Ishikawa (cell line): ENCODE measurements at regions not wholly inside any gene's neighbourhood (a gene's known extent, or its start where the extent isn't known, plus 50 kb on each side); places are given as distances from the start of the nearest gene placed in this dataset.

Source experiments
- TAF1 ChIP-seq: IDR thresholded peaks from 2 replicates; pipeline ENCODE4 v1.6.1; 2012; ENCODE audit warnings: low read depth, mild to moderate bottlenecking
- TF ChIP-seq, protein P1 (sequence below): IDR thresholded peaks from 2 replicates; pipeline ENCODE4 v1.6.1; 2012; ENCODE audit warnings: low read depth, mild to moderate bottlenecking

DNA sequence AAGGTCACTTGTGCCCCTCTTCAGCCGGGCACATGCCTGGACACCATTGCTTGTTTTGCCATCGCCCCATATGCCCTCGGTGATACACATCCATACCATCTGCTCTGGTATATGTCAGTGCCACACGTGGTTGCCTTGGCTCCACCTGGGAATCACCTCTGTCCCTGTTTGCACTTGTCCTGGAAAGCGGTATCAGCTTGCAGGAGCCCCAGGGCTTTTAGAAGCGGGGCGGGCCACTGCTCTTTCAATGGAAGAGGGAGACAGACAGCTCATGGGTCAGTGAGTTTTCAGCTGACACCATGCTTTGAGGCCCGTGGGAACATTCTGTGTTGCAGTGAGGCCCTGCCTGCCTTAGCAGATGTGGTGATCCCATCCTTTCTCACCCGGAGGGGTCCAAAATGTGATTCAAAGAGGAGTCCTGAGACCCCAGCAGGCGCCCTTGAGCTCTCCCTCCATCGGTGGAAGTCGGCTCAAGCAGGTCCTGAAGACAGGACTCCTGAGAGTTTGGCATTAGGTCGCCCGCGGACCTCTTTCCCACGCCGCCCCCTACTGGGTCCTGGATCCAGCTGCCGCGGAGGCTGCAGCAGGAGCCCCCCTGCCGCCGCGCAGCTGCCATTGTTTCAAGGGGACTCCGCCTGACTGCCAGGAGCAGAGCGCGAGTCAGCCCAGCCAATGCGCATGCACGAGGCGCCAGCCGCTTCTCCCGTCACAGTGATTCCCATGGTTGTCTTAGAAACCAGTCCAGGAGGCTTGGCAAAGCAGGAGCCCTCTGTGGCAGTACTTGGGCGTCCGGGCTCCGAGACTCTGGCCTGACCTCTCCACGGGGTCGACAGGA, 773.2 kb upstream of the ALG10B start:
- TF ChIP-seq, protein P1, sequence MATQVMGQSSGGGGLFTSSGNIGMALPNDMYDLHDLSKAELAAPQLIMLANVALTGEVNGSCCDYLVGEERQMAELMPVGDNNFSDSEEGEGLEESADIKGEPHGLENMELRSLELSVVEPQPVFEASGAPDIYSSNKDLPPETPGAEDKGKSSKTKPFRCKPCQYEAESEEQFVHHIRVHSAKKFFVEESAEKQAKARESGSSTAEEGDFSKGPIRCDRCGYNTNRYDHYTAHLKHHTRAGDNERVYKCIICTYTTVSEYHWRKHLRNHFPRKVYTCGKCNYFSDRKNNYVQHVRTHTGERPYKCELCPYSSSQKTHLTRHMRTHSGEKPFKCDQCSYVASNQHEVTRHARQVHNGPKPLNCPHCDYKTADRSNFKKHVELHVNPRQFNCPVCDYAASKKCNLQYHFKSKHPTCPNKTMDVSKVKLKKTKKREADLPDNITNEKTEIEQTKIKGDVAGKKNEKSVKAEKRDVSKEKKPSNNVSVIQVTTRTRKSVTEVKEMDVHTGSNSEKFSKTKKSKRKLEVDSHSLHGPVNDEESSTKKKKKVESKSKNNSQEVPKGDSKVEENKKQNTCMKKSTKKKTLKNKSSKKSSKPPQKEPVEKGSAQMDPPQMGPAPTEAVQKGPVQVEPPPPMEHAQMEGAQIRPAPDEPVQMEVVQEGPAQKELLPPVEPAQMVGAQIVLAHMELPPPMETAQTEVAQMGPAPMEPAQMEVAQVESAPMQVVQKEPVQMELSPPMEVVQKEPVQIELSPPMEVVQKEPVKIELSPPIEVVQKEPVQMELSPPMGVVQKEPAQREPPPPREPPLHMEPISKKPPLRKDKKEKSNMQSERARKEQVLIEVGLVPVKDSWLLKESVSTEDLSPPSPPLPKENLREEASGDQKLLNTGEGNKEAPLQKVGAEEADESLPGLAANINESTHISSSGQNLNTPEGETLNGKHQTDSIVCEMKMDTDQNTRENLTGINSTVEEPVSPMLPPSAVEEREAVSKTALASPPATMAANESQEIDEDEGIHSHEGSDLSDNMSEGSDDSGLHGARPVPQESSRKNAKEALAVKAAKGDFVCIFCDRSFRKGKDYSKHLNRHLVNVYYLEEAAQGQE, result no peak
- no peak for TF ChIP-seq TAF1
